Effector CD8-positive, alpha-beta T cell (primary cell): ENCODE measurements at regions not wholly inside any gene's neighbourhood (a gene's known extent, or its start where the extent isn't known, plus 50 kb on each side); places are given as distances from the start of the nearest gene placed in this dataset.

ENCODE experiments used
- DNase-seq: peaks from one replicate; lab custom pipeline; 2025; lab: John Stamatoyannopoulos, UW

DNA sequence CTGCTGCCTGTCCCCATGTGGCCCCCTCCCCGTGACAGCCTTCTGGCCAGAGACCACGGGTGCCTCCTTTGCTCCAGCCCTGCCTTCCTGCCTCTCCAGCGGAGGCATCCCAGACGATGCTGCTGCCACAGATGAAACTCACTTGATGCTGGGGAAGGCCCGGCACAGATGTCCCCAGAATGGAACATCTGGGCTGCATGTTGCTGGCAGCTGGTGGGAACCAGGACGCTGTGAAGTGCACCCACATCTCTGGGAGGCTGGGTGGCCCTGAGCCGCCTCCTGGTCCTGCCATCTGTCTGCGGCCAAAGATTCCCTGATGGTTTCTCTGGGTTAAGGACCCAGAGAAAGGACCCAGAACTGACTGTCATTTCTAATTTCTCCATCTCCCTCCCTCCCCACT, 51.9 kb upstream of the PTPRS start:
- no peak for DNase-seq

DNA sequence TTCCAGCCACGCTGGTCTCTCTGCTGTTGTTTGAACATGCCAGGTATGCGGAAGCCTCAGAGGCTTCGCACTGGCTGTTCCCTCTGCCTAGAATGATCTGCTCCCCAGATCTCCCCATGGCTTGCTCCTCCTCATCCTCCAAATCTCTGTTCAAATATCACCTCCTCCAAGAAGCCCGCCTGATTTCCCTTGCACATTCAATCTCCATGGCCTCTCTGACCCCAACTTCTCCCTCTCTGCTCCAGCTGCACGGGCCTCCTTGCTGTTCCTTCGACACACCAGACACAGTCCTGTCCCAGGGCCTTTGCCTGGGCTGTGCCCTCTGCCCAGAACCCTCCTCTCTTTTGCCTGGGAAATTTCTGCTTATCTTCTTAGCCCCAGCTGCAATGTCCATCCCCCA, 52.5 kb upstream of the PTPRS start:
- no peak for DNase-seq

DNA sequence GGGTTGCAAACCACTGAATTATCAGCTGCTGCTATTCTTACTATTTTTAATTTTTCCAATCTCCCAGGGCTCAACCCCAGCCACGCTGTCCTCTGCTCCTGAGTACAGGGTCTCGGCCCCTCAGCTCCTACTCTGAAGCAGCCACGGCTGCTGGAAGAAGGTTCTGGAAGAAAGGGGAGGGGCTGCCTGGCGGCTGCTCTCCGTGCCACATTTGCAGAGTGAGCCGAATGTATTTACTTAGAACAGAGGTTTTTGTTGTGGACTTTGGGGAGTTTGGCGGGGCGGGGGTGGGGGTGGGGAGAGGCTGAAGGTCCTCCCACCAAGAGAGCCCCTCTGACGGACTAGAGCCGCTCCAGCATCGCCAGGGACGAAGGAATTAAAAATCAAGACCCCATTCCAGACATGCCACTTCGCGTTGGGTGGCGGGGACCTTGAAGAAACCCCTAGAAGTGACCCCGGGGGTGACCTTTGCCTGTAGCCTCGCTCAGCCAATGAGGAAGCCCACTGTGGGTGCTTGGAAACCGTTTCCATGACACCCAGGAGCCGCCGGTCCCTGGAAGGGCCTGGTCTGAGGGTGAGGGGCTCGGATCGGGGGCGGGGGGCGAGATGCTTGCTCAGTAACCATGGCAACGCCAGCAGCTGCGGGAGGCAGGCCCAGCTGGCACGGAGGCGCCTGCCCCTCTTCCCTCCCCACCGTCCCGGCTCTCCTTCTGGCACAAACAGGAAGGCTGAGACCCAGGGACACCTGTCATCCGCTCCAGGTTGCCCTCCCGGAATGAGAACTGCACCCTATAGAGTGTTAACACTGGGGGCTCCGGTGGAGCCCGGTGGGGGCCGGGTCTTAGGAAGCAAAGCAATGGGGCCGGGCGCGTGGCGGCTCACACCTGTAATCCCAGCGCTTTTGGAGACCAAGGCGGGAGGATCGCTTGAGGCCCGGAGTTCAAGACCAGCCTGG, 54.2 kb upstream of the PTPRS start:
- DNase-seq: no peak

DNA sequence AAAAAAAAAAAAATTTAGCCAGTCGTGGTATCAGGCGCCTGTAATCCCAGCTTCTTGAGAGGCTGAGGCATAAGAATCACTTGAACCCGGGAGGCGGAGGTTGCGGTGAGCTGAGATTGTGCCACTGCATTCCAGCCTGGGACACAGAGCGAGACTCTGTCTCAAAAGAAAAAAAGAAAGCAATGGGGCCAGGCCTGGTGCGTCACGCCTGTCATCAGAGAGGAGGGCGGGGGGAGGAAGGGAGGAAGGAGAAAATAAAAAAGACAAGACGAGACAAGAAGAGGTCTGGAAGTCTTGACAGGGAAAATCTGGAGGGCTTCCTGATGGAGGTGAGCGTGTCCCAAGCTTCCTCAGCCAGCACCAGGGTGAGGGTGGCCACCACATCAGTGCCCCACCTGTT, 54.9 kb upstream of the PTPRS start:
- no peak for DNase-seq

DNA sequence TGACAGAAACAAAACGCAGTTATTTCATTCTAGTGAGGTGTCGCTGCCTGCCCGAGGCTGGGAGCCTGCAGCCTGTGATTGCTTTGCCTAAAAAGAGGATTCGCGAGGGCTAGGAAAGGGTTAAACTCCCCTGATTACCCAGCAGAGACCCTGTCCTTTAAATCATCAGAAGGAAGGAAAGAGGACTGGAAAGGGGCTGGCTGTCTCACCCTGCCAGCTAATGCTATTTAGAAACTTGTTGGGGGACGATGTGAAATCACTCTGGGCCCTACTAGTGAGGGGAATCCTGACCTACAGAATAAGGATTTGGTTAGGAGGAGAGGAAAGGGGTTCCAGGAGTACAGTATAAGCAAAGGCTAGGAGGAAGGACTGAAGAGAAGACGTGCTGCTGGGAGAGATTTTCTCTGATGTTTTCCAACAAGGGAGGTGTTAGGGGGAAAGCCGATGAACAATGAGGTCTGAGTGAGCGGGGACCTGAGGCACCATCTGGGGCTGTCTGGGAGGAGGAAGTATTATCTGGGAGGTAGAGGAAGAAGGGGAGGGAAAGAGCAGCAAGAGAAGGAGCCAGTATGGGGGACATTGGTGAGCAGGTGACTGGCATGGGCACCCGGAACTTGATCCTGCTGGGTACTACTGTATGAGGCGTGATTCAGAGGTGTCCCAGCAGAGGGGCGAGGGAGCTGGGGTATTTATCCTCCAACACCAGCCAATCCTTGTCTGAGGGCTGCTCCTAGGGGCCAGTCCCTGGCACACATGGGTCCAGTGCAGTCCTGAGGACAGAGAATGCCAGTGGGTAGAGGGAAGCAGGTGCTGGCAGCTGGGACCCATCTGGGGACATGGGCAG, 55.7 kb upstream of the PTPRS start:
- no peak for DNase-seq

DNA sequence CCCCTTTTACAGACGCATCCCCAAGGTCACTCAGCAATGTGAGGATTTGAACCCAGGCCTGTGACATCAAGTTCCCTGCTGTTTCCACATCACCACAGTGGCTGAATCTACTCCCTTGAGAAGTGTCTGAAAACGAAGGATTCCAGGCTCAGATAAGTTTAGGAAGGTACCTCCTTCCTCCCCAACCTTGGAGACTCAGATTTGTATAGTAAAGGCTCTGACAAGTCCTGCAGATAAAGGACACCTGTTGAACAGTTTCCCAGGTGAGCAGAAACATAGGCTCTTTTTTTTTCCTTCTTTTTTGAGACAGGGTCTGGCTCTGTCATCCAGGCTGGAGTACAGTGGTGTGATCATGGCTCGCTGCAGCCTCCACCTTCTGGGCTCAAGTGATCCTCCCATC, 56.4 kb upstream of the PTPRS start:
- no peak for DNase-seq

DNA sequence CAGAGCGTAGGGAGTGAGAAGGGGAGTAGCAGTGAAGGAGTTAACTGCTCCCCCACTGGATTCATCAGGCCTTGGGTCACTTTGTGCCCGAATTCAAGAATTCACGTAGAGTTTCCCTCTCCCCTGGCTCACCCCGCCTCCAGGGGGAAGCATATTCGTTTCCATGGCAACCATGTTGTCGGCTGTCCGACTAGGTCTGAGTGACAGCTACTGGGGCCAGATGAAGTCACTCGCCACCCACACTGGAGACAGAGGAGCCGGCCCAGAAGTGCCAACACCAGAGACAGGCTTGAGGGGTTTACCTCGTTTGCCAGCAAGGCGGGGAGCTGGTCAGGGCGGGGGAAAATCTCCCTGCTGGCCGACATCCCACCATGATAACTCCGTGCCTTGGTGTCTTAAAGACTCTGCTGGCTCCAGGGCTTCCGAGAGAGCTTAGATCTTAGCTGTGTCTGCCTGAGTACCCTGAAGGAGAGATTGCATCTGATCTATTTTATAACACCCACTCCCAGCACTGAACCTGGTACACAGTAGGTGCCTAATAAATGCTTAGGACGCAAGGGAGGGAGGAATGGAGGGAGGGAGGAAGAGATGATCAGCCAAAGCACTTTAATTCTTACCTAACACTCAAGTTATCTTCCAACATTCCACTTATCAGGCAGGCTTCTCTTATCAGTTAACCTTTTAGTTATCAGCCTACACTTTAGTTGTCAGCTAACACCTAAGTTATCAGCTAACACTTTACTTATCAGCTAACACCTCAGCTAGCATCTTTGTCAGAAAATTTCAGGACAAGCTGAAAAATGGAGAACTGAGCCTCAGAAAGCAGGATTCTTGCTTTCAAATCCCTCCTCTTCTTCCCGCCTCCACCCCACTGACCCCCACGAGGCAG, 57.2 kb upstream of the ZNRF4 start:
- no peak for DNase-seq

DNA sequence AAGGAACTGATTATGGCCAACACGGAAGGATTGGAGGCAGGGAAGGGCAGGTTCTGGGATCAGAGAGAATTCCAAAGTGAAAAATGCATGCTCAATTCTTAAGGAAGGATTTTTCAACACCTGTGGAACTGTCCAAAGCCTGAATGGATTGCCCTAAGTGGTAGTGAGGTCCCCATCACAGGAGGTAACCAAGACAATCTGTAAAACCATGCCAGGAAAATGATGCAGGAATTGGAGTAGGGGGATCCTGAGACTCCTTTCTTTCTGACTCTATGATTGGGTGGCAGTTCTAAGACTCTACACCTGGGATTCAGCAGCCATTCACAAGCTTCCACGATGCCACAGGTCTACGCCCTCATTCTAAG, 56.5 kb upstream of the ZNRF4 start:
- DNase-seq: no peak

DNA sequence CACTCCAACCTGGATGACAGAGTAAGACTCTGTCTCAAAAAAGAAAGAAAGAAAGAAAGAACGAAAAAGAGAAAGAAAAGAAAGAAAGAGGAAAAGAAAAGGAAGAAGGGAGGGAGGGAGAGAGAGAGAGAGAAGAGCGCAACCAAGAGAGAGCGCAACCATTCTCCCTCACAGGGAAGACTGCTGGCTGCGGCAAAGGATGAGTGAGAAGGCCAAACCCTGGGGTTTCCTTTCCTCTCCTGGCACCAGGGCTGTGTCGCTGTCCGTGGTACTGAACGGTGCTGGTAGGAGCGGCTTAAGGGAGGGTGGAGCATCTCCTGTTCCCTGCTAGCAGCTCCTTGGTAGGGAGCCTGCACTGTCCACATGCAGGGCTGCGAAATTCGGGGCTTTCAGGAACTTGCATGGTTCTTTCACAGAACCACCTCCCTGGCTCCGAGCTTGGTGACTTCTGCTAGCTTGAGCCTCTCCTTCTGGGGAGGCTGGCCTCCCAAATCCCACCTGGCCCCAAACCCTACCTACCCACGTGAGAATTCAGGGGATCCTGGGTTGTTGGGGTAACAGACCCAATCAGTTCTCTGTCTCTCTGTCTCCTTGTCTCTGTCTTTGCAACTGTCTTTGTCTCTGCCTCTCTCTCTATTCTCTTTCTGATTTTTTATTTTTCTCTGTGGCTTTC, 51.1 kb upstream of the ZNRF4 start:
- DNase-seq: peak; percentile 16
